RWPE1 (cell line): ENCODE measurements at regions not wholly inside any gene's neighbourhood (a gene's known extent, or its start where the extent isn't known, plus 50 kb on each side); places are given as distances from the start of the nearest gene placed in this dataset.

ENCODE experiments used
- CTCF ChIA-PET: fragments of 350-600 bp; sonication (Branson Sonifier 250); formaldehyde crosslinking; extraction: SDS; loops from one replicate; lab custom pipeline; 2021; lab: Yijun Ruan, JAX
- POLR2A ChIA-PET: fragments of 400-600 bp; formaldehyde crosslinking; extraction: SDS; loops from one replicate; lab custom pipeline; 2020; ENCODE audit warnings: antibody characterized with exemption; ENCODE audit not compliant: low non-redundant PET; lab: Yijun Ruan, JAX
- DNase-seq: peaks from one replicate; pipeline ENCODE4 v3.0.0; 2012; ENCODE audit warnings: low spot score
- H3K27ac ChIP-seq: fragments of 450-650 bp; 2 replicates; pipeline ENCODE4 v1.5.1; 2017
- CTCF ChIP-seq: fragments of 450-650 bp; conservative IDR thresholded peaks from 2 replicates; pipeline ENCODE4 v1.5.1; 2017; ENCODE audit warnings: low read depth, mild to moderate bottlenecking

GRCh38 chr5:129241755-129242154 is 147.2 kb downstream of the ISOC1 start:
- ChIA-PET POLR2A (no interaction called here), CTCF (interaction anchor here (0.5 kb wide), 1 partner anchor 336 kb away, joined by 4 read pairs; no protein-coding TSS in a partner anchor)

GRCh38 chr5:129243039-129243438 is 148.5 kb downstream of the ISOC1 start:
- POLR2A ChIA-PET = no interaction called here
- H3K27ac ChIP-seq = no peak overlapping the region
- TF ChIP-seq CTCF = no peak
- no peak for DNase-seq
- CTCF ChIA-PET = no interaction called here

More at GRCh38 chr5:129241755-129242154, 147.2 kb downstream of the ISOC1 start:
- no peak for DNase-seq
- TF ChIP-seq CTCF = no peak
- H3K27ac ChIP-seq = no peak overlapping the region

- TF ChIP-seq CTCF = no peak
- H3K27ac ChIP-seq = no peak overlapping the region
- no peak for DNase-seq
- ChIA-PET CTCF (no interaction called here), POLR2A (no interaction called here)
Observed at GRCh38 chr5:129244478-129244877, 149.9 kb downstream of the ISOC1 start.

GRCh38 chr5:129245489-129245888 is 150.9 kb downstream of the ISOC1 start:
- CTCF ChIA-PET = no interaction called here
- POLR2A ChIA-PET = no interaction called here
- H3K27ac ChIP-seq = no peak overlapping the region
- no peak for DNase-seq
- TF ChIP-seq CTCF = no peak

GRCh38 chr5:129246088-129246487 is 151.5 kb downstream of the ISOC1 start:
- ChIA-PET POLR2A (no interaction called here), CTCF (no interaction called here)
- no peak for TF ChIP-seq CTCF
- H3K27ac ChIP-seq = no peak overlapping the region
- no peak for DNase-seq

- no peak overlapping the region for H3K27ac ChIP-seq
- no peak for TF ChIP-seq CTCF
- POLR2A ChIA-PET = no interaction called here
- no peak for DNase-seq
- CTCF ChIA-PET = interaction anchor here (0.6 kb wide), 3 partner anchors 47 to 150 kb away, joined by 3 to 4 read pairs (median 3); no protein-coding TSS in a partner anchor
Observed at GRCh38 chr5:129249886-129250285, 155.3 kb downstream of the ISOC1 start.
